MM.1S (cell line): ENCODE measurements at regions not wholly inside any gene's neighbourhood (a gene's known extent, or its start where the extent isn't known, plus 50 kb on each side); places are given as distances from the start of the nearest gene placed in this dataset.

Experiments
- CTCF ChIP-seq: fragments of 300-600 bp; sonication (generic); IDR thresholded peaks from 2 replicates; pipeline ENCODE4 v1.5.1; 2016; ENCODE audit warnings: antibody characterized with exemption, low read length, mixed read lengths
- EZH2phosphoT487 ChIP-seq: fragments of 300-600 bp; sonication (generic); IDR thresholded peaks from 2 replicates; pipeline ENCODE4 v1.6.1; 2018; ENCODE audit warnings: antibody characterized with exemption, low read length

GRCh38 chr1:95991787-95992520 is 729.6 kb upstream of the PTBP2 start:
- TF ChIP-seq EZH2phosphoT487, result no peak
- no peak for TF ChIP-seq CTCF
